ENCODE measurements at regions not wholly inside any gene's neighbourhood (a gene's known extent, or its start where the extent isn't known, plus 50 kb on each side); places are given as distances from the start of the nearest gene placed in this dataset.
A peak's percentile ranks its signal among the peaks of the same experiment; 100 is the strongest.

DNA sequence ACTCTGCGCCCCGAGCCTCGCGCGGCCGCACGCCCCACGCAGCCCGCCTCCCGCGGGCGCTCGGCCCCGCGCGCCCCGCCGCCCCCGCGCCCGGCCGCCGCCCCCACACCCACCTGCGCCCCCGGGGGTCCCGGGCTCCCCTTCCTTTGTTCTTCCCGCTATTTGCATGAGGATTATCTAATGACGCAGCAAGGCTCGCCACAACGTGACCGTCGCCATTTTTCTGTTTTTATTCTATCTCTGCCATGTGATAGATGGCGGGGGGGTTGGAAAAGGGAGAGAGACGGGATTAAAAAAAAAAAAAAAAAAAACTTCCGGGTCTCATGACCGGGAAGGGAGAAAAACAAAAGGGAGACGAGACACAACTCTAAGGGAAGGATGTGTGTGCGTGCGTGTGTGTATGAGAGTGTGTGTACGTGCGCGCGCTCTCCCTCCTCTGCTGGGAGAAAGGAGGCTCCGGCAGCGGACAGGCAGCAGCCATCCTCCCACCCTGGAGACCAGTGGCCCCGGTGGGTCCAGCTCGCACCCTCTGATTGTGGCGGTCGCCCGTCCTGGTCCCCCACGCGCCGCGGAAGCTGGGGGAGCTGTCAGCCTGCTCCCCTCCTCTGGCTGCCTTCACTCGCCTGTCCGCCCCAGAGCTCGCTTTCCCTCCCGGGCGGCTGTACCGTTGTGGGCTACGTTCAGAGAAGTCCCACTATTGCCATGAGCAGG is 80.4 kb upstream of the AK4 start:
- peak; percentile 60 to 78 for DNase-seq (ENCODE audit: low read depth in 1 of 2, low spot score in 1 of 2)
- no peaks in the 10 kb centered on the region for H3K27me3 ChIP-seq (ENCODE audit: insufficient read depth, poor library complexity, severe bottlenecking)
- TF ChIP-seq SPI1 (IDR thresholded peaks at IDR 0.05; ENCODE audit: borderline replicate concordance, low read depth) = no peak
- peak; percentile 87 for TF ChIP-seq POLR2AphosphoS5 (IDR thresholded peaks at IDR 0.05; ENCODE audit: low read depth)
- no peak for TF ChIP-seq GABPA (IDR thresholded peaks at IDR 0.05; ENCODE audit: low read depth)
- peak; percentile 45 for TF ChIP-seq REST (IDR thresholded peaks at IDR 0.05; ENCODE audit: insufficient replicate concordance, low read depth)
- peak overlapping the region; percentile 97 for H3K27ac ChIP-seq (replicated peaks)
- H3K4me3 ChIP-seq (replicated peaks; ENCODE audit: insufficient read depth, low read length) = peak overlapping the region; percentile 79

DNA sequence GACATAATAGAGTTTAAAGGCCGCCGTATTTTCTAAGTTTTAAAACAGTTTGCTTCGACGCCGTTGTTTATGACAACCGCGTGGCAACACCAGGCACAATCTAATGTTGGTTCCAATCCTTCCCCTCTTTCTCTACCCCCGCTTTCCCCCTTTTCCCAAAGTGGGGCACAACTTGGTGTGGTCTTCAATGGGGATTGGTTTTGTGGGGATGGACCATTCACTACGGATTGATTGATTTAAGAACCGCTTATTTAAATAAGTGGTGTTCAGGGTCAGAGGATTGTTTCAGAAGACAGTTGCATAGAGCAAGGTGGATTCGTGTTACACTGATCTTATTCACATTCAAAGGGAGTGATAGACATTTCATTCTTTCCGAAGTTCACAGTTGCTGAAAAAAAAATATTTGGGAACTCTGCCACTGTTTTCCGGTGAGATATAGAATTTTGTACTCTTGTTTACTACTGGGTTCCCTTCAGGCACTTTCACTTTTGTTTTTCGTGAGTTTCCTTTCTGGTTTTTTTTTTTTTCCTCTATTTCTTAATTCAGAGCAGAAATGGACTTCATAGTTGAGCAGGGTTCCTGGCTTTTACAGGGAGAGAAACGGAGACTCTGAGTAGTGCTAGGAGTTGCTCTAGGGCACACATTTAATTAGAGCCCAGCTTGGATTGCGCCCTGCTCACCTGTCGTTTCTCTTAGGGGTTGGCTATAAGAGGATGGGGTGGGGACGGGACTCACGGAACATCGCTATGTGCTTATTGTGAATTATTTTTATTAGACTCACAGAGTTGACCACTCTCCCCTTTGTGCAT is 79.6 kb upstream of the AK4 start:
- DNase-seq (ENCODE audit: low read depth in 1 of 2, low spot score in 1 of 2) = no peak
- peak overlapping the region; percentile 79 for H3K4me3 ChIP-seq (replicated peaks; ENCODE audit: insufficient read depth, low read length)
- H3K27me3 ChIP-seq (ENCODE audit: insufficient read depth, poor library complexity, severe bottlenecking) = no peaks in the 10 kb centered on the region
- peak overlapping the region; percentile 97 for H3K27ac ChIP-seq (replicated peaks)
- TF ChIP-seq POLR2AphosphoS5 (IDR thresholded peaks at IDR 0.05; ENCODE audit: low read depth) (no peak; the same call in 1 of the 2 replicates), SPI1 (IDR thresholded peaks at IDR 0.05; ENCODE audit: borderline replicate concordance, low read depth) (no peak), REST (IDR thresholded peaks at IDR 0.05; ENCODE audit: insufficient replicate concordance, low read depth) (no peak), GABPA (IDR thresholded peaks at IDR 0.05; ENCODE audit: low read depth) (no peak)
- TF ChIP-seq, protein P1, sequence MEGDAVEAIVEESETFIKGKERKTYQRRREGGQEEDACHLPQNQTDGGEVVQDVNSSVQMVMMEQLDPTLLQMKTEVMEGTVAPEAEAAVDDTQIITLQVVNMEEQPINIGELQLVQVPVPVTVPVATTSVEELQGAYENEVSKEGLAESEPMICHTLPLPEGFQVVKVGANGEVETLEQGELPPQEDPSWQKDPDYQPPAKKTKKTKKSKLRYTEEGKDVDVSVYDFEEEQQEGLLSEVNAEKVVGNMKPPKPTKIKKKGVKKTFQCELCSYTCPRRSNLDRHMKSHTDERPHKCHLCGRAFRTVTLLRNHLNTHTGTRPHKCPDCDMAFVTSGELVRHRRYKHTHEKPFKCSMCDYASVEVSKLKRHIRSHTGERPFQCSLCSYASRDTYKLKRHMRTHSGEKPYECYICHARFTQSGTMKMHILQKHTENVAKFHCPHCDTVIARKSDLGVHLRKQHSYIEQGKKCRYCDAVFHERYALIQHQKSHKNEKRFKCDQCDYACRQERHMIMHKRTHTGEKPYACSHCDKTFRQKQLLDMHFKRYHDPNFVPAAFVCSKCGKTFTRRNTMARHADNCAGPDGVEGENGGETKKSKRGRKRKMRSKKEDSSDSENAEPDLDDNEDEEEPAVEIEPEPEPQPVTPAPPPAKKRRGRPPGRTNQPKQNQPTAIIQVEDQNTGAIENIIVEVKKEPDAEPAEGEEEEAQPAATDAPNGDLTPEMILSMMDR (IDR thresholded peaks at IDR 0.05; ENCODE audit: insufficient read depth, low read length) = no peak

DNA sequence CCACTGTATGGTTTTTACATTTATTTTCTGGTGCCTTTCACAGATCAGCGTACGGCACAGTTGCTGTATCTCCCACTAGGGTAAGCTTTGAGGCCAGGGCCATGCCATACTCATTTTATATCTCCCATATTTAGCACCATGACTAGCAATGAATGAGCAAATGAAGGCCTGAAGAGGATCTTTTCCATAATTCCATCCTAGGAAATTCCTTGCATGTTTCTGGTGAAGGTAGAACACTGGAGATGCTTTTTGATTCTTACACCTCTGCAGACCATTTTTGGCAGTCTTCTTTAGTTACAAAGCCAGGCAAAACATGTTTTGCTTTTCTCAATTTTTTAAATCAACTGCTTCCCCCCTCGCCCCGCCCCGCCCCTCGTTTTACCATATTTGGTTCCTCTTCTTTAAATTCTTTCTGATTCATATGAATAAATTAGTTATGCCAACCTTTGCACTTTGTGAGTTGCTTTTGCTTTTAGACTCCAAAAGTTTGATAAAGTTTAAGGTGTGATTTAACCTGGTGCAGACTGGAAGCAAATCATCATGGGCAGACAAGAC is 78.9 kb upstream of the AK4 start:
- Histone ChIP-seq H3K4me3 (replicated peaks; ENCODE audit: insufficient read depth, low read length) (peak overlapping the region; percentile 79), H3K27me3 (ENCODE audit: insufficient read depth, poor library complexity, severe bottlenecking) (no peaks in the 10 kb centered on the region), H3K27ac (replicated peaks) (peak overlapping the region; percentile 97)
- peak in 1 of 2 experiments; percentile 25 for DNase-seq (ENCODE audit: low read depth in 1 of 2, low spot score in 1 of 2)
- no peak for TF ChIP-seq POLR2AphosphoS5 (IDR thresholded peaks at IDR 0.05; ENCODE audit: low read depth)
- no peak for TF ChIP-seq GABPA (IDR thresholded peaks at IDR 0.05; ENCODE audit: low read depth)
- no peak for TF ChIP-seq REST (IDR thresholded peaks at IDR 0.05; ENCODE audit: insufficient replicate concordance, low read depth)
- no peak for TF ChIP-seq SPI1 (IDR thresholded peaks at IDR 0.05; ENCODE audit: borderline replicate concordance, low read depth)
- TF ChIP-seq, protein P1 (IDR thresholded peaks at IDR 0.05; ENCODE audit: insufficient read depth, low read length) = no peak

Measured in HL-60 (cell line).